Smooth muscle cell (in vitro differentiated cells): ENCODE measurements at regions not wholly inside any gene's neighbourhood (a gene's known extent, or its start where the extent isn't known, plus 50 kb on each side); places are given as distances from the start of the nearest gene placed in this dataset.

Source experiments
- DNase-seq: peaks from one replicate; lab custom pipeline; 2025; ENCODE audit not compliant: unreplicated experiment; lab: John Stamatoyannopoulos, UW
- H2AFZ ChIP-seq: fragments of 200-600 bp; sonication (generic); 2 replicates; pipeline ENCODE4 v1.6.0; 2016; ENCODE audit warnings: antibody characterized with exemption, low read depth, mild to moderate bottlenecking
- H3F3A ChIP-seq: fragments of 200-600 bp; sonication (generic); 2 replicates; pipeline ENCODE4 v1.6.0; 2017; ENCODE audit warnings: antibody characterized with exemption, low read depth
- H3K27ac ChIP-seq: fragments of 200-600 bp; sonication (generic); 2 replicates; pipeline ENCODE4 v1.5.1; 2016; ENCODE audit warnings: low read depth, mild to moderate bottlenecking
- H3K27me3 ChIP-seq: fragments of 200-600 bp; sonication (generic); 2 replicates; pipeline ENCODE4 v1.6.1; 2016; ENCODE audit warnings: low read depth, mild to moderate bottlenecking
- H3K36me3 ChIP-seq: fragments of 200-600 bp; sonication (generic); 2 replicates; pipeline ENCODE4 v1.5.1; 2016; ENCODE audit warnings: low read depth
- H3K4me1 ChIP-seq: fragments of 200-600 bp; sonication (generic); 2 replicates; pipeline ENCODE4 v1.5.1; 2016; ENCODE audit warnings: low read depth
- H3K4me2 ChIP-seq: fragments of 200-600 bp; sonication (generic); 2 replicates; pipeline ENCODE4 v1.6.0; 2016; ENCODE audit warnings: mild to moderate bottlenecking
- H3K4me3 ChIP-seq: fragments of 200-600 bp; sonication (generic); 2 replicates; pipeline ENCODE4 v1.5.1; 2016; ENCODE audit warnings: mild to moderate bottlenecking
- H3K79me2 ChIP-seq: fragments of 200-600 bp; sonication (generic); 2 replicates; pipeline ENCODE4 v1.6.0; 2016; ENCODE audit warnings: low read depth, mild to moderate bottlenecking
- H3K9ac ChIP-seq: fragments of 200-600 bp; sonication (generic); 2 replicates; pipeline ENCODE4 v1.6.0; 2016; ENCODE audit warnings: low read depth
- H3K9me3 ChIP-seq: fragments of 200-600 bp; sonication (generic); replicated peaks from 2 replicates; pipeline ENCODE4 v1.5.1; 2016; ENCODE audit warnings: low read depth
- H4K20me1 ChIP-seq: fragments of 200-600 bp; sonication (generic); 2 replicates; pipeline ENCODE4 v1.6.0; 2016; ENCODE audit warnings: low read depth
- CTCF ChIP-seq: fragments of 200-600 bp; sonication (generic); IDR thresholded peaks from 2 replicates; pipeline ENCODE4 v1.5.1; 2017; ENCODE audit warnings: borderline replicate concordance, mild to moderate bottlenecking, antibody characterized with exemption; ENCODE audit not compliant: insufficient read depth, poor library complexity, severe bottlenecking
- WGBS: methylation state at CpG from one replicate; pipeline ENCODE4 v1.1.7; 2016; ENCODE audit warnings: low lambda C conversion rate; 5-methylcytosine and 5-hydroxymethylcytosine counted together

- TF ChIP-seq CTCF = no peak
- H3K27me3 ChIP-seq = no peaks in the 10 kb centered on the region
- no peaks in the 10 kb centered on the region for H4K20me1 ChIP-seq
- no peak overlapping the region for H3K9ac ChIP-seq
- DNase-seq = no peak
- WGBS = 100% methylated on average over 1 of the region's 1 CpG
- no peak overlapping the region for H3K4me3 ChIP-seq
- H3K4me1 ChIP-seq = no peaks in the 10 kb centered on the region
- no peak overlapping the region for H3K4me2 ChIP-seq
- no peaks in the 10 kb centered on the region for H3K36me3 ChIP-seq
- no peaks in the 10 kb centered on the region for H3F3A ChIP-seq
- no peak overlapping the region for H2AFZ ChIP-seq
- no peak overlapping the region for H3K27ac ChIP-seq
- H3K79me2 ChIP-seq = no peaks in the 10 kb centered on the region
- no peaks in the 10 kb centered on the region for H3K9me3 ChIP-seq
Measured at GRCh38 chr3:5035113-5035512, 55.9 kb downstream of the BHLHE40 start.

- Histone ChIP-seq H3K36me3 (no peaks in the 10 kb centered on the region), H3K9me3 (no peaks in the 10 kb centered on the region), H3K9ac (no peak overlapping the region), H3K4me1 (no peaks in the 10 kb centered on the region), H3K27me3 (no peaks in the 10 kb centered on the region), H3K79me2 (no peaks in the 10 kb centered on the region), H3K4me2 (no peak overlapping the region), H3K4me3 (no peak overlapping the region), H2AFZ (no peak overlapping the region), H4K20me1 (no peaks in the 10 kb centered on the region), H3K27ac (no peak overlapping the region), H3F3A (no peaks in the 10 kb centered on the region)
- no peak for TF ChIP-seq CTCF
- 98% methylated on average over 13 of the region's 13 CpGs for WGBS
- DNase-seq = no peak
Measured at GRCh38 chr3:5035692-5036391, 56.6 kb downstream of the BHLHE40 start.

- Histone ChIP-seq H3K27ac (no peak overlapping the region), H3K4me1 (no peaks in the 10 kb centered on the region), H3K4me2 (no peak overlapping the region)
Measured at GRCh38 chr3:5036392-5036766, 57.1 kb downstream of the BHLHE40 start.

More at GRCh38 chr3:5036392-5036766, 57.1 kb downstream of the BHLHE40 start:
- H3F3A ChIP-seq = no peaks in the 10 kb centered on the region
- H3K36me3 ChIP-seq = no peaks in the 10 kb centered on the region
- H3K27me3 ChIP-seq = no peaks in the 10 kb centered on the region
- 89% methylated on average over 2 of the region's 2 CpGs for WGBS
- H2AFZ ChIP-seq = no peak overlapping the region
- H3K79me2 ChIP-seq = no peaks in the 10 kb centered on the region
- H3K9ac ChIP-seq = no peak overlapping the region
- H3K9me3 ChIP-seq = no peaks in the 10 kb centered on the region
- no peak for TF ChIP-seq CTCF
- H4K20me1 ChIP-seq = no peaks in the 10 kb centered on the region
- no peak overlapping the region for H3K4me3 ChIP-seq
- DNase-seq = no peak
